ENCODE measurements at regions not wholly inside any gene's neighbourhood (a gene's known extent, or its start where the extent isn't known, plus 50 kb on each side); places are given as distances from the start of the nearest gene placed in this dataset.

DNA sequence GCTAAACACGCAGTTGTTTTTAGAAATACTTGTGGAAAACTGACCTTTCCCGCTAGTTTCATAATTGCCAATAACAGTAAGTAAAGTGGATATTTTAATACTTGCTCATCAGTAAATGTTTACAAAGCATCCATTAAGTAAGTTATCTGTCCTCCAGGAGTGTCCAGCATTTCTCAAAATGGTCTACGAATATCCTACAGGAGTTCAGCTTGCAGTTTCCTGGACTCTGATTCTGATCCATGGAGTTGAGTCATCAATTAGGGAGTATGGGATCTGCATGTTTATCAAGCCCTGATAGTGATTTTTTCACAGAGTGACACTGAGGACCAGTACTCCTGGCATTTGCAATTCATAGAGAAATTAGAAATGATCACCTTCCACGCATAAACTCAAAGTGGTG, 325.2 kb upstream of the AADAT start (continued):
- no peak for TF ChIP-seq ZNF561 (CRISPR knock-in tag; conservative IDR thresholded peaks at IDR 0.05)

DNA sequence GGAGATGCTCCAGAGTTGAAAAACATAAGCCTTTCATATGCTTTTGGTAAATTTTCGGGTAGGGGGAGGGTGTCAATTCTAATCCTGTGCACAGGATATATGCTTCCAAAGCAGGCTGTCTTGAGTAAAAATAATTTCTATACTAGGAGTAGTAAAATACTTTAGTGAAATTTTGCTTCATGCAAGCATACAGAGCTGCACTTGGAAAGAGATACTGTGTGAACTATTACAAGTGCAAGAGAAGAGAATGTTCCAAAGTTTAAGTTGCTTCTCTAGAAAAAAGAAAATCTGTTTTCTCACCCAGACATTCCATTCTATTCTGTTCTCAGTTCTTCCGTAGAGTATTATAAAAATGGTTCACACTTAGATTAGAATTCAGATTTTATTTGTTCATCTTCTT, 324.6 kb upstream of the AADAT start:
- ATAC-seq (no peak), FAIRE-seq (no peak), DNase-seq (ENCODE audit: extremely low read depth in 1 of 4, low spot score in 3 of 4) (no peak)
- Histone ChIP-seq H4K20me1 (replicated peaks; ENCODE audit: control insufficient read depth, insufficient read depth, low read length) (no peaks in the 10 kb centered on the region), H3K9me1 (ENCODE audit: control insufficient read depth, insufficient read depth, low read length) (no peaks in the 10 kb centered on the region), H3K79me2 (ENCODE audit: control insufficient read depth, insufficient read depth, low read length) (no peaks in the 10 kb centered on the region), H3K27me3 (ENCODE audit: control insufficient read depth in 2 of 2, insufficient read depth in 2 of 2, low read length in 2 of 2) (no peaks in the 10 kb centered on the region), H3K9ac (ENCODE audit: insufficient read depth in 1 of 2, low read depth in 2 of 2, low read length in 2 of 2) (no peak overlapping the region), H3K4me3 (no peak overlapping the region), H3K27ac (ENCODE audit: extremely low read depth, low read depth, low read length) (no peak overlapping the region), H3K4me2 (ENCODE audit: insufficient read depth, low read length) (no peak overlapping the region), H3K36me3 (ENCODE audit: control insufficient read depth, insufficient read depth, low read length) (no peaks in the 10 kb centered on the region), H2AFZ (ENCODE audit: low read depth, low read length) (no peak overlapping the region), H3K9me3 (replicated peaks; ENCODE audit: control insufficient read depth, insufficient read depth, low read depth, low read length) (no peaks in the 10 kb centered on the region), H3K4me1 (replicated peaks in 1 of 2; ENCODE audit: control insufficient read depth in 2 of 2, insufficient read depth in 2 of 2, low read length in 2 of 2) (no peaks in the 10 kb centered on the region)
- BruUV-seq (replicated peaks), result no TSS peak
- no peak for TF ChIP-seq ZNF76 (CRISPR knock-in tag; IDR thresholded peaks at IDR 0.05; ENCODE audit: borderline replicate concordance)
- in situ Hi-C loops (cut with MboI) (no loop called here), intact Hi-C loops (cut with micrococcal nuclease) (no loop called here)
- ChIA-PET POLR2A (no interaction called here), CTCF (ENCODE audit: low intra/inter-chr PET ratio) (no interaction called here)
- WGBS (ENCODE audit: insufficient coverage, low coverage, missing lambda C conversion rate), result 3% methylated on average over 2 of the region's 2 CpGs

- Histone ChIP-seq H3K79me2 (ENCODE audit: control insufficient read depth, insufficient read depth, low read length) (no peaks in the 10 kb centered on the region), H2AFZ (ENCODE audit: low read depth, low read length) (no peak overlapping the region), H3K9me1 (ENCODE audit: control insufficient read depth, insufficient read depth, low read length) (no peaks in the 10 kb centered on the region), H3K4me2 (ENCODE audit: insufficient read depth, low read length) (no peak overlapping the region), H3K36me3 (ENCODE audit: control insufficient read depth, insufficient read depth, low read length) (no peaks in the 10 kb centered on the region), H3K9me3 (replicated peaks; ENCODE audit: control insufficient read depth, insufficient read depth, low read depth, low read length) (no peaks in the 10 kb centered on the region), H3K27me3 (ENCODE audit: control insufficient read depth in 2 of 2, insufficient read depth in 2 of 2, low read length in 2 of 2) (no peaks in the 10 kb centered on the region), H3K4me1 (replicated peaks in 1 of 2; ENCODE audit: control insufficient read depth in 2 of 2, insufficient read depth in 2 of 2, low read length in 2 of 2) (no peaks in the 10 kb centered on the region), H3K27ac (ENCODE audit: extremely low read depth, low read depth, low read length) (no peak overlapping the region), H3K9ac (ENCODE audit: insufficient read depth in 1 of 2, low read depth in 2 of 2, low read length in 2 of 2) (no peak overlapping the region), H4K20me1 (replicated peaks; ENCODE audit: control insufficient read depth, insufficient read depth, low read length) (no peaks in the 10 kb centered on the region), H3K4me3 (no peak overlapping the region)
- in situ Hi-C loops (cut with MboI), result no loop called here
- ATAC-seq (no peak), DNase-seq (ENCODE audit: extremely low read depth in 1 of 4, low spot score in 3 of 4) (no peak), FAIRE-seq (no peak)
- intact Hi-C loops (cut with micrococcal nuclease), result no loop called here
- no peak for TF ChIP-seq ZNF431 (CRISPR knock-in tag; IDR thresholded peaks at IDR 0.05)
- no peak for TF ChIP-seq SMAD1 (IDR thresholded peaks at IDR 0.05; ENCODE audit: low read depth, low read length, partially characterized antibody)
- no peak for TF ChIP-seq ZNF830 (CRISPR knock-in tag; IDR thresholded peaks at IDR 0.05)
- TF ChIP-seq ZNF134 (CRISPR knock-in tag; conservative IDR thresholded peaks at IDR 0.05), result no peak
- TF ChIP-seq MAZ (CRISPR knock-in tag; conservative IDR thresholded peaks at IDR 0.05 in 1 of 2, IDR thresholded peaks at IDR 0.05 in 1 of 2), result no peak
- no peak for TF ChIP-seq ZNF583 (CRISPR knock-in tag; IDR thresholded peaks at IDR 0.05)
- TF ChIP-seq ZNF232 (CRISPR knock-in tag; IDR thresholded peaks at IDR 0.05), result no peak
- TF ChIP-seq MEF2A (IDR thresholded peaks at IDR 0.05; ENCODE audit: control insufficient read depth, low read depth, low read length), result no peak
- TF ChIP-seq TAF1 (IDR thresholded peaks at IDR 0.05; ENCODE audit: control insufficient read depth, extremely low read depth, insufficient read depth, low read length, severe bottlenecking), result no peak
- no peak for TF ChIP-seq ZNF23 (CRISPR knock-in tag; IDR thresholded peaks at IDR 0.05)
- TF ChIP-seq MNT (conservative IDR thresholded peaks at IDR 0.05), result no peak
- no peak for TF ChIP-seq STAT5B (CRISPR knock-in tag; IDR thresholded peaks at IDR 0.05)
- TF ChIP-seq, protein P1, sequence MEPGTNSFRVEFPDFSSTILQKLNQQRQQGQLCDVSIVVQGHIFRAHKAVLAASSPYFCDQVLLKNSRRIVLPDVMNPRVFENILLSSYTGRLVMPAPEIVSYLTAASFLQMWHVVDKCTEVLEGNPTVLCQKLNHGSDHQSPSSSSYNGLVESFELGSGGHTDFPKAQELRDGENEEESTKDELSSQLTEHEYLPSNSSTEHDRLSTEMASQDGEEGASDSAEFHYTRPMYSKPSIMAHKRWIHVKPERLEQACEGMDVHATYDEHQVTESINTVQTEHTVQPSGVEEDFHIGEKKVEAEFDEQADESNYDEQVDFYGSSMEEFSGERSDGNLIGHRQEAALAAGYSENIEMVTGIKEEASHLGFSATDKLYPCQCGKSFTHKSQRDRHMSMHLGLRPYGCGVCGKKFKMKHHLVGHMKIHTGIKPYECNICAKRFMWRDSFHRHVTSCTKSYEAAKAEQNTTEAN (CRISPR knock-in tag; IDR thresholded peaks at IDR 0.05), result no peak
- ChIA-PET POLR2A (no interaction called here), CTCF (ENCODE audit: low intra/inter-chr PET ratio) (no interaction called here)
- no TSS peak for BruUV-seq (replicated peaks)
Measured at GRCh38 chr4:170413951-170414350, 324.2 kb upstream of the AADAT start.

All from K562 (cell line).